Endothelial cell (in vitro differentiated cells): ENCODE measurements at regions not wholly inside any gene's neighbourhood (a gene's known extent, or its start where the extent isn't known, plus 50 kb on each side); places are given as distances from the start of the nearest gene placed in this dataset.

ENCODE experiments used
- DNase-seq: peaks from one replicate; pipeline ENCODE4 v3.0.0; 2021; ENCODE audit warnings: low spot score
- H3K27ac Mint-ChIP-seq: one replicate; pipeline ENCODE4 v1.8.0; 2021; ENCODE audit warnings: mixed read lengths, inconsistent platforms; ENCODE audit not compliant: unreplicated experiment
- H3K27me3 Mint-ChIP-seq: one replicate; pipeline ENCODE4 v1.8.0; 2021; ENCODE audit warnings: mild to moderate bottlenecking, moderate library complexity, mixed read lengths, inconsistent platforms; ENCODE audit not compliant: unreplicated experiment
- H3K36me3 Mint-ChIP-seq: one replicate; pipeline ENCODE4 v1.8.0; 2021; ENCODE audit warnings: mild to moderate bottlenecking, low read depth, mixed read lengths, inconsistent platforms; ENCODE audit not compliant: unreplicated experiment
- H3K4me1 Mint-ChIP-seq: one replicate; pipeline ENCODE4 v1.8.0; 2021; ENCODE audit warnings: mild to moderate bottlenecking, mixed read lengths, inconsistent platforms; ENCODE audit not compliant: unreplicated experiment
- H3K4me3 Mint-ChIP-seq: one replicate; pipeline ENCODE4 v1.8.0; 2021; ENCODE audit warnings: mild to moderate bottlenecking, mixed read lengths, inconsistent platforms; ENCODE audit not compliant: unreplicated experiment
- H3K9me3 Mint-ChIP-seq: one replicate; pipeline ENCODE4 v1.8.0; 2021; ENCODE audit warnings: mixed read lengths, inconsistent platforms; ENCODE audit not compliant: unreplicated experiment
- CTCF ChIP-seq: fragments of 200-600 bp; sonication (generic); IDR thresholded peaks from one replicate; pipeline ENCODE4 v1.5.0; 2021; ENCODE audit warnings: antibody characterized with exemption; ENCODE audit not compliant: unreplicated experiment

DNA sequence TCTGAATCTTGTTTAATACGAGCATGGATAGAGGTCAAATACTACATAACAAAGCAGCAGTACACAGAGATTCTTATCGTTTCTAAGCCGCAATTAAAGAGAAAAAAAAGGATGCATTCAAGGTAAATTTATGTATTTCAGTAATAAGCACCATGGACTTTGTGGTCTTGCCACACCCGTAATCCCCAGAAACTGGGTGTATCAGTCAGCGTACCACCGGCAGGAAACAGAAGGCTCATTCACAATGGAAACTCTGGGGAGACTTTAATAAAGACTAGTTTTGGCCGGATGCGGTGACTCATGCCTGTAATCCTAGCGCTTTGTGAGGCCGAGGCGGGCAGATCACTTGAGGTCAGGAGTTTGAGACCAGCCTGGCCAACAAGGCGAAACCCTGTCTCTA is 81.9 kb upstream of the ZNF280D start:
- no peak for DNase-seq
- H3K4me3 Mint-ChIP-seq: no peak overlapping the region
- H3K27ac Mint-ChIP-seq: no peak overlapping the region
- no peaks in the 10 kb centered on the region for H3K36me3 Mint-ChIP-seq
- no peak for TF ChIP-seq CTCF
- peaks cover 5% of the 10 kb centered on the region for H3K27me3 Mint-ChIP-seq
- H3K9me3 Mint-ChIP-seq: no peaks in the 10 kb centered on the region
- H3K4me1 Mint-ChIP-seq: no peaks in the 10 kb centered on the region

GRCh38 chr15:56814429-56814828 is 81.1 kb upstream of the ZNF280D start:
- no peaks in the 10 kb centered on the region for H3K9me3 Mint-ChIP-seq
- no peak for TF ChIP-seq CTCF
- no peaks in the 10 kb centered on the region for H3K36me3 Mint-ChIP-seq
- no peak overlapping the region for H3K27ac Mint-ChIP-seq
- H3K4me3 Mint-ChIP-seq: no peak overlapping the region
- peaks cover 5% of the 10 kb centered on the region for H3K27me3 Mint-ChIP-seq
- H3K4me1 Mint-ChIP-seq: no peaks in the 10 kb centered on the region
- no peak for DNase-seq

DNA sequence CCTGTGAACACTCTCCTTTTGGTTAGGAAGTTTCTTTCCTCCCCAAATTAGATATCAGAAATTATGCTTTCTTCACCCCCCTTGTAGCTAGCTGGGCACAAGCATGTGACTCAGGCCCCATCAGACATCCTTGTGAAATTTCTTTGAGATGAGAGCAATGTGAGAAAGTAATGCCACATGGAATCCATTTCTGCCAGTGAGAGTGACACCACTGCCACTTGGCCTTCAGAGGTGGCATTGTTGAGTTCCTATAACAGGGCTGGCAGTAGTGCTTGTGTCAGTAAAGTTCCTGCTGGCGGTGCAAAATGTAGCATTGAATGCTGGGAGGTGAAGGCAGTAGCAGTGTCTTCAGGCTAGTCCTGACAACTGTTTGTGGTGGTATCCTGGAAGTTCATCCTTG is 80.7 kb upstream of the ZNF280D start:
- no peak overlapping the region for H3K27ac Mint-ChIP-seq
- no peak for TF ChIP-seq CTCF
- H3K4me1 Mint-ChIP-seq: no peaks in the 10 kb centered on the region
- H3K9me3 Mint-ChIP-seq: no peaks in the 10 kb centered on the region
- H3K27me3 Mint-ChIP-seq: peaks cover 5% of the 10 kb centered on the region
- no peak overlapping the region for H3K4me3 Mint-ChIP-seq
- DNase-seq: no peak
- H3K36me3 Mint-ChIP-seq: no peaks in the 10 kb centered on the region

GRCh38 chr15:56812961-56813360 is 79.7 kb upstream of the ZNF280D start:
- TF ChIP-seq CTCF: no peak
- no peak overlapping the region for H3K27ac Mint-ChIP-seq
- no peak overlapping the region for H3K4me3 Mint-ChIP-seq
- H3K4me1 Mint-ChIP-seq: no peaks in the 10 kb centered on the region
- peaks cover 4% of the 10 kb centered on the region for H3K27me3 Mint-ChIP-seq
- no peaks in the 10 kb centered on the region for H3K36me3 Mint-ChIP-seq
- no peaks in the 10 kb centered on the region for H3K9me3 Mint-ChIP-seq
- DNase-seq: no peak

GRCh38 chr15:56812221-56812620 is 78.9 kb upstream of the ZNF280D start:
- no peaks in the 10 kb centered on the region for H3K4me1 Mint-ChIP-seq
- no peak for DNase-seq
- no peaks in the 10 kb centered on the region for H3K9me3 Mint-ChIP-seq
- H3K27me3 Mint-ChIP-seq: peaks cover 3% of the 10 kb centered on the region
- H3K4me3 Mint-ChIP-seq: no peak overlapping the region
- H3K27ac Mint-ChIP-seq: no peak overlapping the region
- no peak for TF ChIP-seq CTCF
- H3K36me3 Mint-ChIP-seq: no peaks in the 10 kb centered on the region
